HCT116 (cell line): ENCODE measurements at regions not wholly inside any gene's neighbourhood (a gene's known extent, or its start where the extent isn't known, plus 50 kb on each side); places are given as distances from the start of the nearest gene placed in this dataset.

Source experiments
- ATAC-seq: fragments of 200-7000 bp; cut with Tn5 transposase; 2 replicates; pipeline ENCODE4 v1.9.1; 2020; ENCODE audit warnings: mild to moderate bottlenecking, moderate library complexity
- BruUV-seq: library from RNA; stranded (reverse); fragments of 400-500 nt; replicated peaks from 2 replicates; lab custom pipeline; 2021; lab: Mats Ljungman, UMichigan
- CTCF ChIA-PET: fragments of 300-600 bp; sonication (Branson Sonifier 250); formaldehyde crosslinking; loops from one replicate; lab custom pipeline; 2021; ENCODE audit warnings: antibody characterized with exemption; lab: Charles Lee
- POLR2A ChIA-PET: fragments of 300-600, 350-600 bp; sonication (Branson Sonifier 250); formaldehyde crosslinking; loops from one replicate; lab custom pipeline; 2021; ENCODE audit warnings: antibody characterized with exemption; lab: Charles Lee
- RAD21 ChIA-PET, 2 experiments: fragments of 300-600 bp; sonication (Branson Sonifier 250); formaldehyde crosslinking; loops; one replicate each; lab custom pipeline; 2023; ENCODE audit warnings: low total read pairs in 2 of 2; ENCODE audit not compliant: uncharacterized antibody in 2 of 2, unreplicated experiment in 2 of 2, low non-redundant PET in 1 of 2; lab: Charles Lee
- DNase-seq: peaks from one replicate; pipeline ENCODE4 v3.0.0-alpha.2; 2010; ENCODE audit warnings: low read depth, low spot score
- H2AFZ ChIP-seq: fragments of 200-600 bp; shearing (Covaris generic), sonication (generic); 2 replicates; pipeline ENCODE4 v1.6.1; 2017; ENCODE audit warnings: low read depth, mixed run types, mixed read lengths, antibody characterized with exemption, low read length; ENCODE audit not compliant: poor library complexity, severe bottlenecking
- H3K27ac ChIP-seq: 2 replicates; pipeline ENCODE4 v1.5.1; 2012; ENCODE audit warnings: low read depth, low read length
- H3K27me3 ChIP-seq: fragments of 200-600 bp; sonication (generic); 2 replicates; pipeline ENCODE4 v1.6.1; 2016; ENCODE audit warnings: mixed run types, low read length, mixed read lengths; ENCODE audit not compliant: insufficient read depth
- H3K36me3 ChIP-seq, 2 experiments: fragments of 200-500 bp in 1 of 2; fragments of 200-600 bp in 1 of 2; sonication (Bioruptor generic) in 1 of 2; sonication (generic) in 1 of 2; 2 replicates each; pipeline versions ENCODE4 v1.5.1 to v1.6.1; 2014 to 2016; ENCODE audit warnings: low read length in 2 of 2, inconsistent platforms in 1 of 2, mixed read lengths in 1 of 2, mixed run types in 1 of 2; ENCODE audit not compliant: insufficient read depth in 2 of 2, control insufficient read depth in 1 of 2
- H3K4me1 ChIP-seq, 2 experiments: fragments of 200-600 bp in 1 of 2; sonication (generic) in 1 of 2; 2 replicates each; pipeline versions ENCODE4 v1.5.1 to v1.6.1; 2012 to 2017; ENCODE audit warnings: low read length in 2 of 2, inconsistent platforms in 1 of 2, mild to moderate bottlenecking in 1 of 2, mixed read lengths in 1 of 2, mixed run types in 1 of 2, moderate library complexity in 1 of 2; ENCODE audit not compliant: insufficient read depth in 2 of 2, control insufficient read depth in 1 of 2
- H3K4me2 ChIP-seq: fragments of 200-600 bp; sonication (generic); 2 replicates; pipeline ENCODE4 v1.6.1; 2017; ENCODE audit warnings: mixed run types, low read length, mixed read lengths
- H3K4me3 ChIP-seq, 2 experiments: fragments of 200-600 bp in 1 of 2; sonication (generic) in 1 of 2; replicated peaks in 1 of 2; 2 replicates each; pipeline ENCODE4 v1.5.1; 2011 to 2016; ENCODE audit warnings: low read length in 2 of 2, control low read depth in 1 of 2, low read depth in 1 of 2, mild to moderate bottlenecking in 1 of 2, mixed read lengths in 1 of 2, mixed run types in 1 of 2
- H3K79me2 ChIP-seq: fragments of 200-600 bp; sonication (generic); 2 replicates; pipeline ENCODE4 v1.6.1; 2017; ENCODE audit warnings: mild to moderate bottlenecking, mixed run types, low read length, moderate library complexity, mixed read lengths; ENCODE audit not compliant: insufficient read depth
- H3K9ac ChIP-seq: fragments of 200-600 bp; sonication (generic); 2 replicates; pipeline ENCODE4 v1.6.1; 2016; ENCODE audit warnings: low read length, mixed read lengths
- H3K9me2 ChIP-seq: fragments of 200-600 bp; sonication (generic), shearing (Covaris generic); 2 replicates; pipeline ENCODE4 v1.6.1; 2017; ENCODE audit warnings: mixed run types, mild to moderate bottlenecking, moderate library complexity; ENCODE audit not compliant: insufficient read depth
- H3K9me3 ChIP-seq, 2 experiments: fragments of 200-500 bp in 1 of 2; fragments of 200-600 bp in 1 of 2; sonication (Bioruptor generic) in 1 of 2; sonication (generic) in 1 of 2; 2 replicates each; pipeline ENCODE4 v1.6.1; 2014 to 2017; ENCODE audit warnings: low read length in 2 of 2, mixed read lengths in 2 of 2, inconsistent platforms in 1 of 2, low read depth in 1 of 2, mild to moderate bottlenecking in 1 of 2, mixed run types in 1 of 2, moderate library complexity in 1 of 2; ENCODE audit not compliant: control insufficient read depth in 1 of 2, insufficient read depth in 1 of 2
- H4K20me1 ChIP-seq: fragments of 200-600 bp; sonication (generic), shearing (Covaris generic); 2 replicates; pipeline ENCODE4 v1.6.1; 2017; ENCODE audit warnings: mixed run types, mild to moderate bottlenecking, moderate library complexity; ENCODE audit not compliant: insufficient read depth
- CBX3 ChIP-seq: IDR thresholded peaks from 2 replicates; pipeline ENCODE4 v1.6.1; 2012; ENCODE audit warnings: low read depth
- CEBPB ChIP-seq: IDR thresholded peaks from 2 replicates; pipeline ENCODE4 v1.6.1; 2012; ENCODE audit warnings: low read depth
- EGR1 ChIP-seq: IDR thresholded peaks from 2 replicates; pipeline ENCODE4 v1.6.1; 2012; ENCODE audit warnings: low read depth
- ELF1 ChIP-seq: IDR thresholded peaks from 2 replicates; pipeline ENCODE4 v1.6.1; 2012; ENCODE audit warnings: low read depth, borderline replicate concordance
- EZH2 ChIP-seq: fragments of 200-600 bp; sonication (generic); IDR thresholded peaks from 2 replicates; pipeline ENCODE4 v1.6.1; 2017; ENCODE audit warnings: antibody characterized with exemption, mixed run types
- EZH2phosphoT487 ChIP-seq: fragments of 200-600 bp; IDR thresholded peaks from 2 replicates; pipeline ENCODE4 v1.6.1; 2018; ENCODE audit warnings: antibody characterized with exemption, borderline replicate concordance
- FOSL1 ChIP-seq: IDR thresholded peaks from 2 replicates; pipeline ENCODE4 v1.6.1; 2012; ENCODE audit warnings: low read depth
- JUND ChIP-seq: IDR thresholded peaks from 2 replicates; pipeline ENCODE4 v1.6.1; 2012
- POLR2A ChIP-seq: IDR thresholded peaks from 2 replicates; pipeline ENCODE4 v1.7.0; 2011; ENCODE audit warnings: borderline replicate concordance; ENCODE audit not compliant: insufficient read depth, insufficient read length; ENCODE audit errors: extremely low read depth
- POLR2AphosphoS5 ChIP-seq: IDR thresholded peaks from 2 replicates; pipeline ENCODE4 v1.6.1; 2011; ENCODE audit warnings: mild to moderate bottlenecking, low read depth, low read length, moderate library complexity
- RAD21 ChIP-seq: IDR thresholded peaks from 2 replicates; pipeline ENCODE4 v1.6.1; 2012; ENCODE audit warnings: low read depth, mild to moderate bottlenecking
- SIN3A ChIP-seq: IDR thresholded peaks from 2 replicates; pipeline ENCODE4 v1.6.1; 2012; ENCODE audit warnings: low read depth
- SP1 ChIP-seq: IDR thresholded peaks from 2 replicates; pipeline ENCODE4 v1.6.1; 2012; ENCODE audit warnings: low read depth
- SRF ChIP-seq: IDR thresholded peaks from 2 replicates; pipeline ENCODE4 v1.6.1; 2012; ENCODE audit warnings: low read depth
- TCF7L2 ChIP-seq: IDR thresholded peaks from 2 replicates; pipeline ENCODE4 v1.7.0; 2011; ENCODE audit warnings: borderline replicate concordance, inconsistent platforms; ENCODE audit not compliant: insufficient read depth, insufficient read length; ENCODE audit errors: extremely low read depth
- YY1 ChIP-seq: IDR thresholded peaks from 2 replicates; pipeline ENCODE4 v1.6.1; 2011; ENCODE audit warnings: low read length, low read depth, moderate library complexity, mild to moderate bottlenecking; ENCODE audit not compliant: insufficient replicate concordance; ENCODE audit errors: extremely low read depth
- ZFX ChIP-seq: fragments of 450-650 bp; IDR thresholded peaks from 2 replicates; pipeline ENCODE4 v1.6.1; 2017
- ZNF274 ChIP-seq: fragments of 200-500 bp; sonication (Bioruptor generic); IDR thresholded peaks from 2 replicates; pipeline ENCODE4 v1.6.1; 2014; ENCODE audit warnings: mild to moderate bottlenecking, low read depth, low read length, inconsistent platforms
- intact Hi-C: fragments of 100-400 bp; cut with micrococcal nuclease; formaldehyde crosslinking; loops from 2 replicates; pipeline ENCODE4 v1.10.0; 2022
- TF ChIP-seq, protein P1 (sequence below): IDR thresholded peaks from 2 replicates; pipeline ENCODE4 v1.6.1; 2011; ENCODE audit warnings: mild to moderate bottlenecking, low read length, moderate library complexity; ENCODE audit not compliant: insufficient replicate concordance; ENCODE audit errors: extremely low read depth
- TF ChIP-seq, protein P2 (sequence below): IDR thresholded peaks from 2 replicates; pipeline ENCODE4 v1.6.1; 2012
- TF ChIP-seq, protein P3 (sequence below), 3 experiments: fragments of 200-600 bp in 1 of 3; sonication (generic) in 1 of 3; IDR thresholded peaks in 2 of 3; conservative IDR thresholded peaks in 1 of 3; 2 replicates each; pipeline ENCODE4 v1.5.1; 2012 to 2017; ENCODE audit warnings: low read depth in 2 of 3, low read length in 2 of 3, antibody characterized with exemption in 1 of 3, borderline replicate concordance in 1 of 3, control low read depth in 1 of 3, mild to moderate bottlenecking in 1 of 3, mixed read lengths in 1 of 3, mixed run types in 1 of 3, moderate library complexity in 1 of 3; ENCODE audit not compliant: insufficient read depth in 1 of 3
- TF ChIP-seq, protein P4 (sequence below): IDR thresholded peaks from 2 replicates; pipeline ENCODE4 v1.6.1; 2012

DNA sequence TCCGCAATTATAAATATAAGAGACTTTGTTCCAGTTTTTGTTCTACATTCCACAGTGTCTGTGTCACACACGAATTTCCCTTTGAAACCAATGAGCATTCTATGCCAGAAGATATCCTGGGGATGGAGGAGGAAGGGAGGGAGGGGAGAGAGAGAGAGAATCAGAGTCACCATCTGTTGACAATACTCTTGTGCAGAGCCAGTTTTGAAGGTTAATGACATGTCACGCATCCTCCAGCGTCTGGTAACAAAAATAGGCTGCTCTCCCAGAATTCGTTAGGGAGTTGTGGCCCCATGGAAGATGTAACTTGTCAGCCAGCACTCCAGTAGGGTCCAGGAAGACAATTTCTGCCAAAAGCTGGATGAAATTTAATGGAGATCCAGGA lies 213.5 kb upstream of the KRR1 start:
- Histone ChIP-seq H2AFZ (no peak overlapping the region), H3K27ac (peak overlapping the region; percentile 100), H3K36me3 (no peaks in the 10 kb centered on the region), H3K79me2 (peaks cover 8% of the 10 kb centered on the region), H3K27me3 (no peaks in the 10 kb centered on the region), H3K9ac (peak overlapping the region; percentile 61), H3K4me1 (peaks cover 92 to 93% of the 10 kb centered on the region in 2 experiments), H3K4me2 (peak overlapping the region; percentile 58), H3K9me3 (no peaks in the 10 kb centered on the region), H3K4me3 (0 out of 4 replicates have a peak overlapping the region, but pooled peaks of 1 of the 2 experiments have one; percentile 1), H3K9me2 (no peaks in the 10 kb centered on the region), H4K20me1 (no peaks in the 10 kb centered on the region)
- peak; percentile 72 for ATAC-seq
- ChIA-PET POLR2A (interaction anchor here (0.9 to 4.6 kb wide), 16 partner anchors 8 to 602 kb away, joined by 3 to 37 read pairs (median 6); no protein-coding TSS in a partner anchor), CTCF (interaction anchor here (0.6 to 2.3 kb wide), 6 partner anchors 9 to 731 kb away, joined by 3 to 9 read pairs (median 4); no protein-coding TSS in a partner anchor), RAD21 (interaction anchor here in 1 of 2 experiments (0.8 kb wide), 1 partner anchor 12 kb away, joined by 4 read pairs; no protein-coding TSS in a partner anchor)
- peak; percentile 83 for DNase-seq
- intact Hi-C loops: loop anchor here (1.0 to 5.0 kb wide), 3 partner anchors 66 to 622 kb away; partner anchors contain the start of gene BBS10
- no TSS peak for BruUV-seq
- 0 out of 2 replicates have a peak, but pooled peaks have one; percentile 49 for TF ChIP-seq SIN3A
- peak; percentile 77 for TF ChIP-seq FOSL1
- no peak for TF ChIP-seq POLR2A
- TF ChIP-seq CEBPB: no peak
- TF ChIP-seq, protein P1, sequence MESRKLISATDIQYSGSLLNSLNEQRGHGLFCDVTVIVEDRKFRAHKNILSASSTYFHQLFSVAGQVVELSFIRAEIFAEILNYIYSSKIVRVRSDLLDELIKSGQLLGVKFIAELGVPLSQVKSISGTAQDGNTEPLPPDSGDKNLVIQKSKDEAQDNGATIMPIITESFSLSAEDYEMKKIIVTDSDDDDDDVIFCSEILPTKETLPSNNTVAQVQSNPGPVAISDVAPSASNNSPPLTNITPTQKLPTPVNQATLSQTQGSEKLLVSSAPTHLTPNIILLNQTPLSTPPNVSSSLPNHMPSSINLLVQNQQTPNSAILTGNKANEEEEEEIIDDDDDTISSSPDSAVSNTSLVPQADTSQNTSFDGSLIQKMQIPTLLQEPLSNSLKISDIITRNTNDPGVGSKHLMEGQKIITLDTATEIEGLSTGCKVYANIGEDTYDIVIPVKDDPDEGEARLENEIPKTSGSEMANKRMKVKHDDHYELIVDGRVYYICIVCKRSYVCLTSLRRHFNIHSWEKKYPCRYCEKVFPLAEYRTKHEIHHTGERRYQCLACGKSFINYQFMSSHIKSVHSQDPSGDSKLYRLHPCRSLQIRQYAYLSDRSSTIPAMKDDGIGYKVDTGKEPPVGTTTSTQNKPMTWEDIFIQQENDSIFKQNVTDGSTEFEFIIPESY: no peak
- peak; percentile 91 for TF ChIP-seq SP1
- TF ChIP-seq ZNF274: no peak
- TF ChIP-seq EZH2: no peak
- TF ChIP-seq, protein P2, sequence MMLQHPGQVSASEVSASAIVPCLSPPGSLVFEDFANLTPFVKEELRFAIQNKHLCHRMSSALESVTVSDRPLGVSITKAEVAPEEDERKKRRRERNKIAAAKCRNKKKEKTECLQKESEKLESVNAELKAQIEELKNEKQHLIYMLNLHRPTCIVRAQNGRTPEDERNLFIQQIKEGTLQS: no peak
- 0 out of 2 replicates have a peak, but pooled peaks have one; percentile 29 for TF ChIP-seq SRF
- TF ChIP-seq ZFX: no peak
- peak; percentile 22; the same call in 1 of the 2 replicates for TF ChIP-seq RAD21
- TF ChIP-seq YY1: peak; percentile 62
- no peak for TF ChIP-seq EZH2phosphoT487
- no peak for TF ChIP-seq ELF1
- peak; percentile 50 for TF ChIP-seq POLR2AphosphoS5
- TF ChIP-seq CBX3: no peak
- TF ChIP-seq, protein P3, sequence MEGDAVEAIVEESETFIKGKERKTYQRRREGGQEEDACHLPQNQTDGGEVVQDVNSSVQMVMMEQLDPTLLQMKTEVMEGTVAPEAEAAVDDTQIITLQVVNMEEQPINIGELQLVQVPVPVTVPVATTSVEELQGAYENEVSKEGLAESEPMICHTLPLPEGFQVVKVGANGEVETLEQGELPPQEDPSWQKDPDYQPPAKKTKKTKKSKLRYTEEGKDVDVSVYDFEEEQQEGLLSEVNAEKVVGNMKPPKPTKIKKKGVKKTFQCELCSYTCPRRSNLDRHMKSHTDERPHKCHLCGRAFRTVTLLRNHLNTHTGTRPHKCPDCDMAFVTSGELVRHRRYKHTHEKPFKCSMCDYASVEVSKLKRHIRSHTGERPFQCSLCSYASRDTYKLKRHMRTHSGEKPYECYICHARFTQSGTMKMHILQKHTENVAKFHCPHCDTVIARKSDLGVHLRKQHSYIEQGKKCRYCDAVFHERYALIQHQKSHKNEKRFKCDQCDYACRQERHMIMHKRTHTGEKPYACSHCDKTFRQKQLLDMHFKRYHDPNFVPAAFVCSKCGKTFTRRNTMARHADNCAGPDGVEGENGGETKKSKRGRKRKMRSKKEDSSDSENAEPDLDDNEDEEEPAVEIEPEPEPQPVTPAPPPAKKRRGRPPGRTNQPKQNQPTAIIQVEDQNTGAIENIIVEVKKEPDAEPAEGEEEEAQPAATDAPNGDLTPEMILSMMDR (IDR thresholded peaks at IDR 0.05 in 2 of 3, conservative IDR thresholded peaks at IDR 0.05 in 1 of 3; ENCODE audit: borderline replicate concordance in 1 of 3, insufficient read depth in 1 of 3, low read depth in 2 of 3, low read length in 2 of 3): no peak
- TF ChIP-seq, protein P4, sequence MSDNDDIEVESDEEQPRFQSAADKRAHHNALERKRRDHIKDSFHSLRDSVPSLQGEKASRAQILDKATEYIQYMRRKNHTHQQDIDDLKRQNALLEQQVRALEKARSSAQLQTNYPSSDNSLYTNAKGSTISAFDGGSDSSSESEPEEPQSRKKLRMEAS: peak; percentile 43; the same call in 1 of the 2 replicates
- 0 out of 2 replicates have a peak, but pooled peaks have one; percentile 2 for TF ChIP-seq EGR1
- TF ChIP-seq JUND: peak; percentile 77
- TF ChIP-seq TCF7L2: peak; percentile 91
